Loucy (cell line): ENCODE measurements at regions not wholly inside any gene's neighbourhood (a gene's known extent, or its start where the extent isn't known, plus 50 kb on each side); places are given as distances from the start of the nearest gene placed in this dataset.

ENCODE experiments used
- CTCF ChIP-seq: fragments of 200-600 bp; sonication (generic); conservative IDR thresholded peaks from 2 replicates; pipeline ENCODE4 v1.5.1; 2014; ENCODE audit warnings: mild to moderate bottlenecking, antibody characterized with exemption, low read length
- EZH2phosphoT487 ChIP-seq: fragments of 200-600 bp; IDR thresholded peaks from 2 replicates; pipeline ENCODE4 v1.6.1; 2018; ENCODE audit warnings: antibody characterized with exemption, mild to moderate bottlenecking, moderate library complexity, borderline replicate concordance

GRCh38 chr5:173456181-173456580, 128.0 kb upstream of the STC2 start:
- TF ChIP-seq CTCF, result no peak
- no peak for TF ChIP-seq EZH2phosphoT487
